HEK293T (cell line): ENCODE measurements at regions not wholly inside any gene's neighbourhood (a gene's known extent, or its start where the extent isn't known, plus 50 kb on each side); places are given as distances from the start of the nearest gene placed in this dataset.

Experiments used
- CTCF ChIA-PET: fragments of 350-600 bp; formaldehyde crosslinking; extraction: SDS; loops from one replicate; lab custom pipeline; 2021; ENCODE audit warnings: antibody characterized with exemption, inconsistent platforms; lab: Yijun Ruan, JAX
- POLR2A ChIA-PET: fragments of 350-600 bp; formaldehyde crosslinking; extraction: SDS; loops from one replicate; lab custom pipeline; 2020; ENCODE audit warnings: antibody characterized with exemption, inconsistent platforms; lab: Yijun Ruan, JAX
- DNase-seq: peaks from one replicate; pipeline ENCODE4 v3.0.0; 2012; ENCODE audit warnings: mixed read lengths; ENCODE audit errors: extremely low spot score
- ARNT ChIP-seq: fragments of 450-650 bp; IDR thresholded peaks from 2 replicates; pipeline ENCODE4 v1.6.1; 2017; ENCODE audit warnings: mild to moderate bottlenecking
- BHLHE40 ChIP-seq: fragments of 450-650 bp; IDR thresholded peaks from 2 replicates; pipeline ENCODE4 v1.6.1; 2016; ENCODE audit warnings: mild to moderate bottlenecking, moderate library complexity, borderline replicate concordance
- CTBP1 ChIP-seq: fragments of 450-650 bp; IDR thresholded peaks from 2 replicates; pipeline ENCODE4 v1.6.1; 2016; ENCODE audit warnings: borderline replicate concordance
- ELF4 ChIP-seq: fragments of 450-650 bp; IDR thresholded peaks from 2 replicates; pipeline ENCODE4 v1.6.1; 2017; ENCODE audit warnings: antibody characterized with exemption
- FOXA1 ChIP-seq: fragments of 450-650 bp; IDR thresholded peaks from 2 replicates; pipeline ENCODE4 v1.6.1; 2016; ENCODE audit warnings: mild to moderate bottlenecking
- FOXK2 ChIP-seq: fragments of 450-650 bp; IDR thresholded peaks from 2 replicates; pipeline ENCODE4 v1.6.1; 2016; ENCODE audit warnings: mild to moderate bottlenecking
- FOXM1 ChIP-seq: fragments of 450-650 bp; IDR thresholded peaks from 2 replicates; pipeline ENCODE4 v1.6.1; 2017; ENCODE audit warnings: mild to moderate bottlenecking, borderline replicate concordance
- HDGF ChIP-seq: fragments of 450-650 bp; IDR thresholded peaks from 2 replicates; pipeline ENCODE4 v1.6.1; 2017; ENCODE audit warnings: antibody characterized with exemption, borderline replicate concordance
- L3MBTL2 ChIP-seq: fragments of 450-650 bp; conservative IDR thresholded peaks from 2 replicates; pipeline ENCODE4 v1.6.1; 2016; ENCODE audit warnings: mild to moderate bottlenecking
- LEF1 ChIP-seq: fragments of 450-650 bp; IDR thresholded peaks from 2 replicates; pipeline ENCODE4 v1.6.1; 2017; ENCODE audit warnings: mild to moderate bottlenecking, borderline replicate concordance
- NFRKB ChIP-seq: fragments of 450-650 bp; IDR thresholded peaks from 2 replicates; pipeline ENCODE4 v1.6.1; 2016; ENCODE audit warnings: mild to moderate bottlenecking, moderate library complexity
- PKNOX1 ChIP-seq: fragments of 450-650 bp; IDR thresholded peaks from 2 replicates; pipeline ENCODE4 v1.6.1; 2016
- SP1 ChIP-seq: fragments of 450-650 bp; IDR thresholded peaks from 2 replicates; pipeline ENCODE4 v1.6.1; 2017
- SUZ12 ChIP-seq: fragments of 450-650 bp; IDR thresholded peaks from 2 replicates; pipeline ENCODE4 v1.6.1; 2016; ENCODE audit warnings: mild to moderate bottlenecking
- TARDBP ChIP-seq: fragments of 450-650 bp; IDR thresholded peaks from 2 replicates; pipeline ENCODE4 v1.6.1; 2016
- ZNF384 ChIP-seq: fragments of 450-650 bp; IDR thresholded peaks from 2 replicates; pipeline ENCODE4 v1.6.1; 2016

GRCh38 chr13:99123101-99124045 is 77.3 kb upstream of the UBAC2 start:
- ChIA-PET CTCF (no interaction called here), POLR2A (no interaction called here)
- no peak for DNase-seq
- TF ChIP-seq ARNT (no peak), ZNF384 (no peak), CTBP1 (no peak), NFRKB (no peak), PKNOX1 (no peak), SP1 (no peak), LEF1 (no peak), SUZ12 (no peak), FOXM1 (no peak), HDGF (no peak), ELF4 (no peak), FOXA1 (no peak), FOXK2 (no peak), L3MBTL2 (no peak), BHLHE40 (no peak), TARDBP (no peak)

GRCh38 chr13:99124046-99124400 is 76.6 kb upstream of the UBAC2 start:
- no peak for DNase-seq
- ChIA-PET CTCF (no interaction called here), POLR2A (no interaction called here)
- no peak for TF ChIP-seq FOXK2
- TF ChIP-seq FOXM1 = no peak
- no peak for TF ChIP-seq HDGF

- TF ChIP-seq LEF1 (no peak), ELF4 (no peak), SUZ12 (no peak), FOXK2 (no peak), FOXA1 (no peak), CTBP1 (no peak), NFRKB (no peak), PKNOX1 (no peak), HDGF (no peak), SP1 (no peak), BHLHE40 (no peak), ZNF384 (no peak), ARNT (no peak)
- ChIA-PET CTCF (no interaction called here), POLR2A (no interaction called here)
- no peak for DNase-seq
Observed at GRCh38 chr13:99124794-99125316, 75.8 kb upstream of the UBAC2 start.

GRCh38 chr13:99125326-99125915 is 75.2 kb upstream of the UBAC2 start:
- DNase-seq = no peak
- ChIA-PET CTCF (no interaction called here), POLR2A (no interaction called here)
- TF ChIP-seq FOXA1 = no peak
- no peak for TF ChIP-seq LEF1

- DNase-seq = no peak
- ChIA-PET CTCF (no interaction called here), POLR2A (no interaction called here)
- TF ChIP-seq FOXA1 (no peak), ARNT (no peak), ZNF384 (no peak), BHLHE40 (no peak), FOXM1 (no peak)
Observed at GRCh38 chr13:99126821-99127220, 73.8 kb upstream of the UBAC2 start.

- CTCF ChIA-PET = no interaction called here
Observed at GRCh38 chr13:99129050-99129449, 71.6 kb upstream of the UBAC2 start.

More at GRCh38 chr13:99129050-99129449, 71.6 kb upstream of the UBAC2 start:
- TF ChIP-seq L3MBTL2 (no peak), ZNF384 (no peak), NFRKB (no peak), BHLHE40 (no peak), TARDBP (no peak), CTBP1 (no peak), PKNOX1 (no peak), SUZ12 (no peak), SP1 (no peak), HDGF (no peak), ARNT (no peak), FOXM1 (no peak), ELF4 (no peak), FOXK2 (no peak)
- POLR2A ChIA-PET = no interaction called here
- no peak for DNase-seq
